ENCODE measurements at regions not wholly inside any gene's neighbourhood (a gene's known extent, or its start where the extent isn't known, plus 50 kb on each side); places are given as distances from the start of the nearest gene placed in this dataset.
"Not testable (repeated sequence)": the region's sequence is repeated elsewhere in the genome, so short reads cannot be mapped to it uniquely, and the experiment has no call there.

- TF ChIP-seq EZH2 (IDR thresholded peaks at IDR 0.05; ENCODE audit: low read length, unreplicated experiment) (no peak), EZH2phosphoT487 (IDR thresholded peaks at IDR 0.05; ENCODE audit: borderline replicate concordance, low read length) (no peak), CTCF (conservative IDR thresholded peaks at IDR 0.05; ENCODE audit: low read depth, low read length) (no peak)
- H3K79me2 ChIP-seq (ENCODE audit: low read length), result no peaks in the 10 kb centered on the region
- H3K27ac ChIP-seq (ENCODE audit: low read length), result no peak overlapping the region
- H3F3A ChIP-seq (ENCODE audit: low read length, unreplicated experiment), result no peaks in the 10 kb centered on the region
- no peak overlapping the region for H3K4me2 ChIP-seq (ENCODE audit: low read length)
- no peak overlapping the region for H3K4me3 ChIP-seq (ENCODE audit: low read length)
- no peak overlapping the region for H2AFZ ChIP-seq (ENCODE audit: low read length)
- no peak overlapping the region for H3K9ac ChIP-seq (ENCODE audit: low read length)
- intact Hi-C loops (cut with micrococcal nuclease), result no loop called here
- no peak for ATAC-seq
- no peaks in the 10 kb centered on the region for H4K20me1 ChIP-seq (ENCODE audit: low read length)
- H3K27me3 ChIP-seq (ENCODE audit: low read length), result peaks cover 80% of the 10 kb centered on the region
- H3K9me3 ChIP-seq (ENCODE audit: low read length), result no peaks in the 10 kb centered on the region
- no peaks in the 10 kb centered on the region for H3K4me1 ChIP-seq (ENCODE audit: insufficient read depth, low read length)
- ChIA-PET POLR2A (ENCODE audit: unreplicated experiment) (no interaction called here), CTCF (no interaction called here)
- BruUV-seq (replicated peaks), result no TSS peak
- no peaks in the 10 kb centered on the region for H3K9me2 ChIP-seq (replicated peaks; ENCODE audit: low read length)
- H3K36me3 ChIP-seq (ENCODE audit: low read depth, low read length), result no peaks in the 10 kb centered on the region
- DNase-seq, result no peak
These were observed 91.3 kb downstream of the ID4 start for GRCh38 chr6:19928461-19928860.

GRCh38 chr6:19929312-19929711 lies 92.1 kb downstream of the ID4 start:
- ChIA-PET POLR2A (ENCODE audit: unreplicated experiment) (no interaction called here), CTCF (no interaction called here)
- Histone ChIP-seq H3K4me3 (ENCODE audit: low read length) (no peak overlapping the region), H3K9ac (ENCODE audit: low read length) (no peak overlapping the region), H3K27me3 (ENCODE audit: low read length) (peaks cover 72% of the 10 kb centered on the region), H3K79me2 (ENCODE audit: low read length) (no peaks in the 10 kb centered on the region), H3K4me1 (ENCODE audit: insufficient read depth, low read length) (no peaks in the 10 kb centered on the region), H3K9me2 (replicated peaks; ENCODE audit: low read length) (no peaks in the 10 kb centered on the region), H3F3A (ENCODE audit: low read length, unreplicated experiment) (no peaks in the 10 kb centered on the region), H2AFZ (ENCODE audit: low read length) (no peak overlapping the region), H4K20me1 (ENCODE audit: low read length) (no peaks in the 10 kb centered on the region), H3K27ac (ENCODE audit: low read length) (no peak overlapping the region), H3K4me2 (ENCODE audit: low read length) (no peak overlapping the region), H3K9me3 (ENCODE audit: low read length) (no peaks in the 10 kb centered on the region), H3K36me3 (ENCODE audit: low read depth, low read length) (no peaks in the 10 kb centered on the region)
- ATAC-seq (no peak), DNase-seq (no peak)
- TF ChIP-seq EZH2 (IDR thresholded peaks at IDR 0.05; ENCODE audit: low read length, unreplicated experiment), result no peak
- TF ChIP-seq CTCF (conservative IDR thresholded peaks at IDR 0.05; ENCODE audit: low read depth, low read length), result no peak
- TF ChIP-seq EZH2phosphoT487 (IDR thresholded peaks at IDR 0.05; ENCODE audit: borderline replicate concordance, low read length), result no peak
- intact Hi-C loops (cut with micrococcal nuclease), result no loop called here
- no TSS peak for BruUV-seq (replicated peaks)

- H2AFZ ChIP-seq (ENCODE audit: low read length), result no peak overlapping the region
- no peaks in the 10 kb centered on the region for H4K20me1 ChIP-seq (ENCODE audit: low read length)
- H3K9me3 ChIP-seq (ENCODE audit: low read length), result no peaks in the 10 kb centered on the region
- CTCF ChIA-PET, result no interaction called here
- intact Hi-C loops (cut with micrococcal nuclease), result no loop called here
- no peaks in the 10 kb centered on the region for H3K36me3 ChIP-seq (ENCODE audit: low read depth, low read length)
- H3K27ac ChIP-seq (ENCODE audit: low read length), result no peak overlapping the region
- POLR2A ChIA-PET (ENCODE audit: unreplicated experiment), result no interaction called here
- ATAC-seq (no peak), DNase-seq (no peak)
- H3K79me2 ChIP-seq (ENCODE audit: low read length), result no peaks in the 10 kb centered on the region
- no peak overlapping the region for H3K4me2 ChIP-seq (ENCODE audit: low read length)
- no peak overlapping the region for H3K4me3 ChIP-seq (ENCODE audit: low read length)
- no peak for TF ChIP-seq CTCF (conservative IDR thresholded peaks at IDR 0.05; ENCODE audit: low read depth, low read length)
- no peak for TF ChIP-seq EZH2phosphoT487 (IDR thresholded peaks at IDR 0.05; ENCODE audit: borderline replicate concordance, low read length)
- no peak for TF ChIP-seq EZH2 (IDR thresholded peaks at IDR 0.05; ENCODE audit: low read length, unreplicated experiment)
- no peaks in the 10 kb centered on the region for H3F3A ChIP-seq (ENCODE audit: low read length, unreplicated experiment)
- BruUV-seq (replicated peaks), result no TSS peak
- peaks cover 22% of the 10 kb centered on the region for H3K27me3 ChIP-seq (ENCODE audit: low read length)
- no peak overlapping the region for H3K9ac ChIP-seq (ENCODE audit: low read length)
- H3K9me2 ChIP-seq (replicated peaks; ENCODE audit: low read length), result no peaks in the 10 kb centered on the region
- H3K4me1 ChIP-seq (ENCODE audit: insufficient read depth, low read length), result no peaks in the 10 kb centered on the region
These were observed 97.9 kb downstream of the ID4 start for GRCh38 chr6:19934996-19935591.

GRCh38 chr6:19939321-19939720 lies 102.2 kb downstream of the ID4 start:
- H2AFZ ChIP-seq (ENCODE audit: low read length); BruUV-seq (replicated peaks); H3K4me3 ChIP-seq (ENCODE audit: low read length); H3K9me2 ChIP-seq (replicated peaks; ENCODE audit: low read length); H3K9ac ChIP-seq (ENCODE audit: low read length); H3K79me2 ChIP-seq (ENCODE audit: low read length); H3F3A ChIP-seq (ENCODE audit: low read length, unreplicated experiment); H3K4me1 ChIP-seq (ENCODE audit: insufficient read depth, low read length); H3K36me3 ChIP-seq (ENCODE audit: low read depth, low read length); ATAC-seq; H3K4me2 ChIP-seq (ENCODE audit: low read length); intact Hi-C loops (cut with micrococcal nuclease); CTCF ChIA-PET; H3K27ac ChIP-seq (ENCODE audit: low read length); H4K20me1 ChIP-seq (ENCODE audit: low read length); POLR2A ChIA-PET (ENCODE audit: unreplicated experiment); DNase-seq; H3K27me3 ChIP-seq (ENCODE audit: low read length); H3K9me3 ChIP-seq (ENCODE audit: low read length): not testable (repeated sequence)
